HepG2 (cell line): ENCODE measurements at regions not wholly inside any gene's neighbourhood (a gene's known extent, or its start where the extent isn't known, plus 50 kb on each side); places are given as distances from the start of the nearest gene placed in this dataset.

Experiments used
- ATAC-seq: fragments of 200-7000 bp; cut with Tn5 transposase; 3 replicates; pipeline ENCODE4 v1.9.1; 2020; ENCODE audit warnings: mild to moderate bottlenecking, moderate library complexity
- BruUV-seq: library from RNA; stranded (reverse); fragments of 400-500 nt; replicated peaks from 2 replicates; lab custom pipeline; 2021; lab: Mats Ljungman, UMichigan
- CTCF ChIA-PET: fragments of 300-600 bp; formaldehyde crosslinking; extraction: SDS; loops from one replicate; lab custom pipeline; 2021; ENCODE audit warnings: low total read pairs, inconsistent platforms, low intra/inter-chr PET ratio; lab: Yijun Ruan, JAX
- POLR2A ChIA-PET: fragments of 350-600 bp; sonication (Branson Sonifier 250); formaldehyde crosslinking; loops from one replicate; lab custom pipeline; 2020; ENCODE audit warnings: antibody characterized with exemption, inconsistent platforms; lab: Yijun Ruan, JAX
- DNase-seq: peaks from one replicate; pipeline ENCODE4 v3.0.0-alpha.2; 2015; ENCODE audit warnings: low spot score
- FAIRE-seq: peaks from 3 replicates; lab custom pipeline; 2011; peaks lifted over from hg19 to GRCh38; lab: Jason Lieb, UNC
- H2AFZ ChIP-seq: one replicate; pipeline ENCODE4 v1.6.1; 2011; ENCODE audit warnings: low read length, inconsistent platforms
- H3K27ac ChIP-seq: fragments of 300-600 bp; 3 replicates; pipeline ENCODE4 v1.8.0; 2011; ENCODE audit warnings: mixed run types, mild to moderate bottlenecking, mixed read lengths, low read length, inconsistent platforms; ENCODE audit not compliant: insufficient read depth; ENCODE audit errors: extremely low read length
- H3K27me3 ChIP-seq, 2 experiments: fragments of 200-600 bp in 1 of 2; 2 replicates in 1 of 2; 3 replicates in 1 of 2; pipeline versions ENCODE4 v1.6.0 to v1.8.0; 2011; ENCODE audit warnings: low read length in 2 of 2, mild to moderate bottlenecking in 2 of 2, moderate library complexity in 2 of 2, inconsistent platforms in 1 of 2; ENCODE audit not compliant: insufficient read depth in 2 of 2, control insufficient read depth in 1 of 2
- H3K36me3 ChIP-seq, 2 experiments: fragments of 200-600 bp in 1 of 2; replicated peaks in 1 of 2; 2 replicates in 1 of 2; 3 replicates in 1 of 2; pipeline versions ENCODE4 v1.5.1 to v1.8.0; 2011; ENCODE audit warnings: low read length in 2 of 2, inconsistent platforms in 1 of 2; ENCODE audit not compliant: insufficient read depth in 2 of 2, control insufficient read depth in 1 of 2
- H3K4me1 ChIP-seq: 2 replicates; pipeline ENCODE4 v1.5.1; 2012; ENCODE audit warnings: low read length, inconsistent platforms; ENCODE audit not compliant: insufficient read depth
- H3K4me2 ChIP-seq: 2 replicates; pipeline ENCODE4 v1.6.0; 2011; ENCODE audit warnings: low read depth, low read length, inconsistent platforms
- H3K4me3 ChIP-seq, 3 experiments: fragments of 200-600 bp in 1 of 3; sonication (generic), shearing (Covaris generic) in 1 of 3; replicated peaks in 1 of 3; 2 replicates each; pipeline ENCODE4 v1.5.1; 2011 to 2016; ENCODE audit warnings: low read length in 3 of 3, inconsistent platforms in 2 of 3, low read depth in 2 of 3, mild to moderate bottlenecking in 2 of 3, control low read depth in 1 of 3, mixed read lengths in 1 of 3; ENCODE audit not compliant: insufficient read depth in 1 of 3
- H3K79me2 ChIP-seq: one replicate; pipeline ENCODE4 v1.6.1; 2011; ENCODE audit warnings: low read length, inconsistent platforms; ENCODE audit not compliant: insufficient read depth
- H3K9ac ChIP-seq: 2 replicates; pipeline ENCODE4 v1.6.0; 2011; ENCODE audit warnings: mild to moderate bottlenecking, low read depth, low read length, inconsistent platforms; ENCODE audit not compliant: insufficient read depth
- H3K9me3 ChIP-seq: 2 replicates; pipeline ENCODE4 v1.5.1; 2012; ENCODE audit warnings: mild to moderate bottlenecking, low read length
- H4K20me1 ChIP-seq: 2 replicates; pipeline ENCODE4 v1.6.0; 2011; ENCODE audit warnings: inconsistent platforms, mild to moderate bottlenecking, low read length, moderate library complexity; ENCODE audit not compliant: insufficient read depth
- AHR ChIP-seq: IDR thresholded peaks from 2 replicates; pipeline ENCODE4 v1.6.1; 2018; ENCODE audit warnings: missing genetic modification reagents, missing compliant biosample characterization
- AKAP8 ChIP-seq: sonication (generic); formaldehyde crosslinking; IDR thresholded peaks from 2 replicates; pipeline ENCODE4 v1.5.1; 2020; ENCODE audit warnings: mild to moderate bottlenecking, missing genetic modification reagents
- DNMT3B ChIP-seq: conservative IDR thresholded peaks from 2 replicates; pipeline ENCODE4 v1.6.1; 2016; ENCODE audit warnings: missing biosample characterization, control low read depth
- MXD1 ChIP-seq: sonication (generic); formaldehyde crosslinking; IDR thresholded peaks from 2 replicates; pipeline ENCODE4 v1.4.0; 2020; ENCODE audit warnings: mild to moderate bottlenecking, missing genetic modification reagents
- NCOR1 ChIP-seq: fragments of 200-600 bp; sonication (generic); IDR thresholded peaks from 2 replicates; pipeline ENCODE4 v1.7.0; 2017; ENCODE audit warnings: antibody characterized with exemption, low read length, borderline replicate concordance
- NFAT5 ChIP-seq: sonication (generic); formaldehyde crosslinking; IDR thresholded peaks from 2 replicates; pipeline ENCODE4 v1.4.0; 2020; ENCODE audit warnings: missing genetic modification reagents
- NFKB2 ChIP-seq: sonication (generic); formaldehyde crosslinking; IDR thresholded peaks from 2 replicates; pipeline ENCODE4 v1.4.0; 2020; ENCODE audit warnings: missing genetic modification reagents, borderline replicate concordance
- NKX3-1 ChIP-seq: sonication (generic); formaldehyde crosslinking; IDR thresholded peaks from 2 replicates; pipeline ENCODE4 v1.5.0; 2020; ENCODE audit warnings: missing genetic modification reagents
- TEAD3 ChIP-seq: optimal IDR thresholded peaks from 2 replicates; pipeline ENCODE3; 2016; ENCODE audit warnings: borderline replicate concordance
- ZNF230 ChIP-seq: sonication (generic); formaldehyde crosslinking; IDR thresholded peaks from 2 replicates; pipeline ENCODE4 v1.4.0; 2020; ENCODE audit warnings: mild to moderate bottlenecking, missing genetic modification reagents
- ZNF468 ChIP-seq: sonication (generic); formaldehyde crosslinking; IDR thresholded peaks from 2 replicates; pipeline ENCODE4 v1.8.0; 2022; ENCODE audit warnings: mild to moderate bottlenecking, moderate library complexity, missing genetic modification reagents
- ZNF660 ChIP-seq: sonication (generic); formaldehyde crosslinking; IDR thresholded peaks from 2 replicates; pipeline ENCODE4 v1.5.1; 2020; ENCODE audit warnings: mild to moderate bottlenecking, low read depth, missing genetic modification reagents, borderline replicate concordance
- ZNF724P ChIP-seq: sonication (generic); formaldehyde crosslinking; IDR thresholded peaks from 2 replicates; pipeline ENCODE4 v1.8.0; 2022; ENCODE audit warnings: missing genetic modification reagents, borderline replicate concordance
- ZNF761 ChIP-seq: sonication (generic); formaldehyde crosslinking; conservative IDR thresholded peaks from 2 replicates; pipeline ENCODE4 v1.4.0; 2020; ENCODE audit warnings: mild to moderate bottlenecking, missing genetic modification reagents
- WGBS: methylation state at CpG from one replicate; pipeline ENCODE4 v1.1.6; 2017; ENCODE audit warnings: low lambda C conversion rate; 5-methylcytosine and 5-hydroxymethylcytosine counted together
- in situ Hi-C: cut with HindIII; loops from 2 replicates; pipeline ENCODE4 v1.10.0; 2017; ENCODE audit warnings: low pct_unique_long_range_greater_than_20kb; ENCODE audit not compliant: extremely low pct_ligation_motif_present
- intact Hi-C: fragments of 100-400 bp; cut with micrococcal nuclease; formaldehyde crosslinking; loops from one replicate; pipeline ENCODE4 v1.10.0; 2022; ENCODE audit not compliant: unreplicated experiment
- TF ChIP-seq, protein P1 (sequence below): sonication (generic); formaldehyde crosslinking; IDR thresholded peaks from 2 replicates; pipeline ENCODE4 v1.4.0; 2020; ENCODE audit warnings: missing genetic modification reagents
- TF ChIP-seq, protein P2 (sequence below): sonication (generic); formaldehyde crosslinking; IDR thresholded peaks from 2 replicates; pipeline ENCODE4 v1.4.0; 2020; ENCODE audit warnings: missing genetic modification reagents

DNA sequence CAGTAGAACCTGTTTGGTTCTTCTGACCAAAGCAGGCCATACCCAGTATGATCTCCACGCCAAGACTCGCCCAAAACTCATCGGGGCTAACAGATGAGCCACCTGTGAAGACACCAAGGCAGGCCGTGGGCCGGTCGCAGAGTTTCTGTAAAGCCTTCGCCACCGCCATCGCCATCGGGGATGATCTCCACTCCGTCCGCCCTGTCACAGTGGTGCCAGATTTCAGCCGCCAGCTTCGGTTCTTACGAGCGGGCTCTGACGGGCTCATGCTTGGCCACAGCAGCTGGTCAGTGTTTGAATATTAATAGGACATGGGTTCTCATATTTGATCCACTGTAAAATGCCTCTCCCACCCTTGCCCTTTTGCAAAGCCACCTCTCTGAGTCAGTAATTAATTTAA is 113.2 kb upstream of the TMEM132D start:
- POLR2A ChIA-PET = no interaction called here
- BruUV-seq = no TSS peak

More for the DNA sequence above, 113.2 kb upstream of the TMEM132D start:
- ATAC-seq (no peak), DNase-seq (no peak), FAIRE-seq (no peak)
- intact Hi-C loops = no loop called here
- CTCF ChIA-PET = no interaction called here
- H3K4me2 ChIP-seq = no peak overlapping the region
- no peaks in the 10 kb centered on the region for H3K79me2 ChIP-seq
- no peaks in the 10 kb centered on the region for H3K9me3 ChIP-seq
- no peaks in the 10 kb centered on the region for H3K36me3 ChIP-seq
- no peak overlapping the region for H3K27ac ChIP-seq
- no peaks in the 10 kb centered on the region for H4K20me1 ChIP-seq
- 65% methylated on average over 14 of the region's 17 CpGs for WGBS
- no peak overlapping the region for H2AFZ ChIP-seq
- H3K27me3 ChIP-seq = peaks cover 1 to 32% of the 10 kb centered on the region in 2 experiments; a peak in 2 of 5 replicates
- no peak overlapping the region for H3K9ac ChIP-seq
- TF ChIP-seq ZNF761 (no peak), AKAP8 (CRISPR knock-in tag) (no peak), MXD1 (CRISPR knock-in tag) (no peak), NKX3-1 (CRISPR knock-in tag) (no peak), ZNF724P (CRISPR knock-in tag) (no peak), DNMT3B (no peak), NFAT5 (CRISPR knock-in tag) (no peak), ZNF230 (CRISPR knock-in tag) (no peak), TEAD3 (CRISPR knock-in tag) (no peak), AHR (CRISPR knock-in tag) (no peak), NFKB2 (CRISPR knock-in tag) (no peak), NCOR1 (no peak), ZNF660 (CRISPR knock-in tag) (no peak), ZNF468 (CRISPR knock-in tag) (no peak)
- TF ChIP-seq, protein P1, sequence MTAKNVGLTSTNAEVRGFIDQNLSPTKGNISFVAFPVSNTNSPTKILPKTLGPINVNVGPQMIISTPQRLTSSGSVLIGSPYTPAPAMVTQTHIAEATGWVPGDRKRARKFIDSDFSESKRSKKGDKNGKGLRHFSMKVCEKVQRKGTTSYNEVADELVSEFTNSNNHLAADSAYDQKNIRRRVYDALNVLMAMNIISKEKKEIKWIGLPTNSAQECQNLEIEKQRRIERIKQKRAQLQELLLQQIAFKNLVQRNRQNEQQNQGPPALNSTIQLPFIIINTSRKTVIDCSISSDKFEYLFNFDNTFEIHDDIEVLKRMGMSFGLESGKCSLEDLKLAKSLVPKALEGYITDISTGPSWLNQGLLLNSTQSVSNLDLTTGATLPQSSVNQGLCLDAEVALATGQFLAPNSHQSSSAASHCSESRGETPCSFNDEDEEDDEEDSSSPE = no peak
- TF ChIP-seq, protein P2, sequence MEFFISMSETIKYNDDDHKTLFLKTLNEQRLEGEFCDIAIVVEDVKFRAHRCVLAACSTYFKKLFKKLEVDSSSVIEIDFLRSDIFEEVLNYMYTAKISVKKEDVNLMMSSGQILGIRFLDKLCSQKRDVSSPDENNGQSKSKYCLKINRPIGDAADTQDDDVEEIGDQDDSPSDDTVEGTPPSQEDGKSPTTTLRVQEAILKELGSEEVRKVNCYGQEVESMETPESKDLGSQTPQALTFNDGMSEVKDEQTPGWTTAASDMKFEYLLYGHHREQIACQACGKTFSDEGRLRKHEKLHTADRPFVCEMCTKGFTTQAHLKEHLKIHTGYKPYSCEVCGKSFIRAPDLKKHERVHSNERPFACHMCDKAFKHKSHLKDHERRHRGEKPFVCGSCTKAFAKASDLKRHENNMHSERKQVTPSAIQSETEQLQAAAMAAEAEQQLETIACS (CRISPR knock-in tag) = no peak
- in situ Hi-C loops = loop anchor here (10.0 kb wide), 1 partner anchor 1042 kb away; no protein-coding TSS in a partner anchor
- H3K4me1 ChIP-seq = no peaks in the 10 kb centered on the region
- no peak overlapping the region for H3K4me3 ChIP-seq
